ENCODE measurements at regions not wholly inside any gene's neighbourhood (a gene's known extent, or its start where the extent isn't known, plus 50 kb on each side); places are given as distances from the start of the nearest gene placed in this dataset.

DNA sequence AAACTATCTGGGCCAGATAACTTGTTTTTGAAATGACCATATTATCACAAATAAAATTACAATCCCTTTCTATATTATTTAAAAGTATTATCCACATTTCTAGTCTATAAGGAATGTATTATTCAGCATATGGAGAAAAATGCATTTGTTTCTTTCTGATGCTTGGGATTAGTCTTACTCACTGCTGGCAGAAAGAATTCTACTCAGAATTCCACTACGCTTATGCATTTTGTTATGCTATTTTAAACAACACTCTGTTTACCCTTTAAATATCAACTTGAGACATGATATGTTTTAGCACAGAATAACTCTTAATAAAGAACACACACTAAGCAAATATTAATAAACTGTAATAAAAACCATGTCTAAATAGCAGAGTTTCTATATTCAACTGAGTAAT, 77.6 kb upstream of the ANO3 start:
- DNase-seq (ENCODE audit: insufficient read length, low spot score) (no peak), FAIRE-seq (no peak)
- TF ChIP-seq, protein P1, sequence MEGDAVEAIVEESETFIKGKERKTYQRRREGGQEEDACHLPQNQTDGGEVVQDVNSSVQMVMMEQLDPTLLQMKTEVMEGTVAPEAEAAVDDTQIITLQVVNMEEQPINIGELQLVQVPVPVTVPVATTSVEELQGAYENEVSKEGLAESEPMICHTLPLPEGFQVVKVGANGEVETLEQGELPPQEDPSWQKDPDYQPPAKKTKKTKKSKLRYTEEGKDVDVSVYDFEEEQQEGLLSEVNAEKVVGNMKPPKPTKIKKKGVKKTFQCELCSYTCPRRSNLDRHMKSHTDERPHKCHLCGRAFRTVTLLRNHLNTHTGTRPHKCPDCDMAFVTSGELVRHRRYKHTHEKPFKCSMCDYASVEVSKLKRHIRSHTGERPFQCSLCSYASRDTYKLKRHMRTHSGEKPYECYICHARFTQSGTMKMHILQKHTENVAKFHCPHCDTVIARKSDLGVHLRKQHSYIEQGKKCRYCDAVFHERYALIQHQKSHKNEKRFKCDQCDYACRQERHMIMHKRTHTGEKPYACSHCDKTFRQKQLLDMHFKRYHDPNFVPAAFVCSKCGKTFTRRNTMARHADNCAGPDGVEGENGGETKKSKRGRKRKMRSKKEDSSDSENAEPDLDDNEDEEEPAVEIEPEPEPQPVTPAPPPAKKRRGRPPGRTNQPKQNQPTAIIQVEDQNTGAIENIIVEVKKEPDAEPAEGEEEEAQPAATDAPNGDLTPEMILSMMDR (IDR thresholded peaks at IDR 0.05; ENCODE audit: insufficient read depth, missing control alignments), result no peak

DNA sequence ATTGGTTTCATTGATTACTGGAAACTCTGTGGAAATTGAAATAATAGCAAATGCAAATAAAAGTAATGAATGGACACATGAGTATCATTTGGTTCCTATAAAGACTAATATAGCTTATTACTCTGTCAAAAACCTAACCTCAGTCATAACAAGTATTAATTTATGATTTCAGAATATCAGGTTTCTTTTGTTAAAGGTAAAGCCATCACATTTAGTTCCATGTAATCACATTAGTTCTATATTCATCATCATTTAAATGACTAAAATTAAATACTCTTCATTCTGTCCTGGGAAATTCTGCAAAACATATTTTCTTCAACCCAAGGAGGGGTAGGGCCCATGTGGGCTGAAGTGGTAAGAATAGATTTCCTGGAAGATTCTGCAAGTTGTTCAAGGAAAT, 68.2 kb upstream of the ANO3 start:
- no peak for FAIRE-seq
- no peak for DNase-seq (ENCODE audit: insufficient read length, low spot score)

DNA sequence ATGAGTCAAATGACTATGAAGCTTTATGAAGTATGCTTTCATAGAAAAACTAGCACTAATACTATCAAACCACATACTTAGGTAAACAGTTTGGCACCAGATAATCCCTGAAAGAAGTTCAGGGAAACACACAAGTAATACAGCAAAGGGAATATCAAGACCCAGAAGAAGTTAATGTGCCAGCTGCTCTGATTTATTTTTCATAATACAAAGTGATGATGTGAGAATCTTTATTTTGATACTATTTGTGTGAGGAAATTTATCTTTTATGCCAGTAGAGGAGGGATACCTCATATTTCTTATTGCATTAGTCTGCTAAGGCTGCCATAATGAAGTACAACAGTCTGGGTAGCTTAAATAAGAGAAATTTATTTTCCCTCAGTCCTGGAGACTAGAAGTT, 67.7 kb upstream of the ANO3 start:
- TF ChIP-seq, protein P1 (IDR thresholded peaks at IDR 0.05; ENCODE audit: insufficient read depth, missing control alignments), result no peak
- DNase-seq (ENCODE audit: insufficient read length, low spot score) (no peak), FAIRE-seq (no peak)

More for the DNA sequence above, 68.2 kb upstream of the ANO3 start:
- TF ChIP-seq, protein P1 (IDR thresholded peaks at IDR 0.05; ENCODE audit: insufficient read depth, missing control alignments), result no peak

DNA sequence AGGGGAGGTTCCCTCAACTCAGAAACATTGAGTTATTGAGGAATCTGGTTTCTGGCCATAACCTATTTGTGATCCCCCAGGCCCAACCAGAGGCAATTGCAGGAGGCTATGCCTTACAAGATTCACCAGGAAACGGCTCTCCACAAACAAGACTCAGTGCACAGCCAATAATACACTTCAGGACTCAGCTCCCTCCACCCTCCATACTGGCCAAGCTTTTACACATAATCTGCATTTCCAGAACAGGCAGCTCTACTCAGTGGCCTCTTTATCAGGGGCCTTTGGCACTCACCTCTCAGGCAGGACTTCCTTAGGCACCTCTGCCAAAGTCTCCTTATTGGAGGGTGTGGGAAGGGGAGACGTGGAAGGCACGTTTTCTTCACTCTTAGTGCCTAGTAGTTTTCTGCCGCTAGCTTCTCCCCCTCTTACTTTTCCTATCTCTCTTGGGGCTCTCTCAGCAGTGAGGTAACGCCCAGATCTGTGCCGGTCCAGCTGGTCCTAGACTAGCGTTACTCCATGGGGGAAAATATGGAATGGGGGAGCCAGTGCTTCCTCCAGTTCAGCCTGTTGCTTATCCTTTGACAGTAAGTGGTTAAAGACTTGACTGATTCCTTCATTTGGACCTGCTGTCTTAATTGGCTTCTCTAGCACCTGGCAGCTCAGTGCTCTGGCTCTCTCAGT, 62.8 kb upstream of the ANO3 start:
- no peak for FAIRE-seq
- TF ChIP-seq, protein P1 (IDR thresholded peaks at IDR 0.05; ENCODE audit: insufficient read depth, missing control alignments), result no peak
- DNase-seq (ENCODE audit: insufficient read length, low spot score), result no peak

DNA sequence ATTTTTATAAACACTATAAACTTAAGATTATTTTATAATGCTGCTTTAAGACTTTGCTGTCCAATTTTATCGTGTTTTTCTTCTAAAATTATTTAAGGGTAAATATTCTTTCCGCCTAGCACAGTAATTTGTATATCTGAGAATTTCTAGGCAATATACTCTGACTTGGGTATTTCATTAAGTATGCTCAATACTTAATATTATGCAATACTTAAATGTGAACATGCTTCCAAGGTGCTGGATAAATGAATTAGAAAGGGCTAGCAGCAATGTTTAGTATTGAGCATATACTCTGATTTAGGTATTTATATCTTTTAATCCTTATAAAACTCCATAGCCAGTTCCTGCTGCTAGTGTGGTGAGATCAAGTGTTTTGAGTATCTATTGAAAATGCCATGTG, 60.3 kb upstream of the ANO3 start:
- FAIRE-seq (no peak), DNase-seq (ENCODE audit: insufficient read length, low spot score) (no peak)
- TF ChIP-seq, protein P1 (IDR thresholded peaks at IDR 0.05; ENCODE audit: insufficient read depth, missing control alignments), result no peak

DNA sequence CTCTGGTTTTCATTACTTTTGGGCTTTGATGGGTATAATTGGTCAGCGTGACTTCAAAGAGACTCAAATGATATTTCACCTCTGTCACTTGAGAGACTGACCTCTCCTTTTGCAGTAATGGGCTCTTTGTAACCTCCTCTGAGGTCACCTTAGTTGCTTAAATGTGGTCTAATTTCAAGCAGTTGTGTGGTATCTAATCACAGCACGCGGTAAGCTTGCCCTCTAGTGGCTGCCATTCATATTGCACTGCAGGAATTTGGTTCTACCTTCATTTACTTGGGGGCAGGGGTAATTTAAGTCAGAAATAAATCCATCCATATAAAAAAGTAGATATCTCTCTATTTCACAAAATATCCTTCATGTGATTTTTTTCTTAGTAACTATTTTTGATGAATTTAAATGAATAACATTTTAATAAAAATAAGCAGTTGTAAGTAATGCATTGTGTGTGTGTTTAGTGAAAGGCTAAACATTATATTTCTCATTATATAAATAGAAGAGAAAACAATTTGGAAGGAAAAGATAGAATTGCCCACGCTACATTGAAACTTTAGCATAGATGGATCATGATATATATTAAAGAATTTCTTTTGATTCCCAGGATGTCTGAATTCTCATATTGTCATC, 55.0 kb upstream of the ANO3 start:
- no peak for FAIRE-seq
- TF ChIP-seq, protein P1 (IDR thresholded peaks at IDR 0.05; ENCODE audit: insufficient read depth, missing control alignments), result peak; percentile 98

DNA sequence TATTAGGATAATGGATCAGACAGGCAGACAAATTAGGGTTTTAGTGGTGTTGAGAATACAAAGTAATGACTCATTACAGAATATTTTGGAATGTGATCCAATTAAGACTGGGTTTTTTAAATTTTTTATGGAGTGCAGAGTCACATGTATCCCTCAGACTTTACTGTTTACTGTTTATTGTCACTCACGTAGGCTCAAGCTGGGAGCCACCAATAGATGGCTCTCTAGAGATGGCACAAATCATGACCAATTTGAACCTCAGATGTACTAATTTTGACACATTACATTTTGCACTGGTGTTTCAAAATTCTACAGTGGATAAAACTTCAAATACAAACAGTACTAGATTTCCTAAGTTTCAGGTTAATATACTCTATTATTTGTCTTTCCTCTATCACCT, 53.6 kb upstream of the ANO3 start:
- TF ChIP-seq, protein P1 (IDR thresholded peaks at IDR 0.05; ENCODE audit: insufficient read depth, missing control alignments), result peak; percentile 15
- DNase-seq (ENCODE audit: insufficient read length, low spot score), result no peak
- FAIRE-seq, result no peak

More for the DNA sequence above, 55.0 kb upstream of the ANO3 start:
- DNase-seq (ENCODE audit: insufficient read length, low spot score), result no peak
